Skin epidermis (tissue), 12 donors: ENCODE measurements at regions not wholly inside any gene's neighbourhood (a gene's known extent, or its start where the extent isn't known, plus 50 kb on each side); places are given as distances from the start of the nearest gene placed in this dataset.
"Not testable (repeated sequence)": the region's sequence is repeated elsewhere in the genome, so short reads cannot be mapped to it uniquely, and the experiment has no call there.

ENCODE experiments used
- H3K27ac ChIP-seq, 21 experiments: fragments of 200-600 bp; sonication (generic) in 11 of 21; one replicate each; pipeline ENCODE4 v1.5.0; 2020; ENCODE audit warnings: mild to moderate bottlenecking in 3 of 21, inconsistent platforms in 2 of 21, moderate library complexity in 2 of 21
- H3K4me3 ChIP-seq, 7 experiments: fragments of 200-600 bp; sonication (generic) in 2 of 7; one replicate each; pipeline ENCODE4 v1.5.0; 2020; ENCODE audit warnings: inconsistent platforms in 2 of 7, mild to moderate bottlenecking in 2 of 7, moderate library complexity in 1 of 7

DNA sequence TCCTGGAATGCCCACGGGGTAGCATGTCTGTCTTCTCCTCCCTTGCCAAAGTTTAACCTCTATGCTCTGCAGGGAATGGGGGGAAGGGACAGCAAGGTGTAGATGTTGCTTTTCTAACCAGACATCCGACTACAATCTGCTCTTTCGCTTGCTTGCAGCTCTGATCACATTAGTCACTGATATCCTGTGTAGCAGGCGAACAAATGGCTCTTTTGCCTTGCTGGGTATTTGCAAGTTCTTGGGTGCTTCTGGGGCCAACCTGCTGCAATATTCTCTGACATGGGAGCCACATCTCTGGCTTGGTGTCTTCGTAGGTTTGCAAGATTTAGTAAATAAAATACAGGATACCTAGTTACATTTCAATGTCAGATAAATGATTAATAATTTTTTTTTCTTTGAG is 190.0 kb downstream of the ASB1 start:
- H3K4me3 ChIP-seq = no peak overlapping the region
- no peak overlapping the region for H3K27ac ChIP-seq

DNA sequence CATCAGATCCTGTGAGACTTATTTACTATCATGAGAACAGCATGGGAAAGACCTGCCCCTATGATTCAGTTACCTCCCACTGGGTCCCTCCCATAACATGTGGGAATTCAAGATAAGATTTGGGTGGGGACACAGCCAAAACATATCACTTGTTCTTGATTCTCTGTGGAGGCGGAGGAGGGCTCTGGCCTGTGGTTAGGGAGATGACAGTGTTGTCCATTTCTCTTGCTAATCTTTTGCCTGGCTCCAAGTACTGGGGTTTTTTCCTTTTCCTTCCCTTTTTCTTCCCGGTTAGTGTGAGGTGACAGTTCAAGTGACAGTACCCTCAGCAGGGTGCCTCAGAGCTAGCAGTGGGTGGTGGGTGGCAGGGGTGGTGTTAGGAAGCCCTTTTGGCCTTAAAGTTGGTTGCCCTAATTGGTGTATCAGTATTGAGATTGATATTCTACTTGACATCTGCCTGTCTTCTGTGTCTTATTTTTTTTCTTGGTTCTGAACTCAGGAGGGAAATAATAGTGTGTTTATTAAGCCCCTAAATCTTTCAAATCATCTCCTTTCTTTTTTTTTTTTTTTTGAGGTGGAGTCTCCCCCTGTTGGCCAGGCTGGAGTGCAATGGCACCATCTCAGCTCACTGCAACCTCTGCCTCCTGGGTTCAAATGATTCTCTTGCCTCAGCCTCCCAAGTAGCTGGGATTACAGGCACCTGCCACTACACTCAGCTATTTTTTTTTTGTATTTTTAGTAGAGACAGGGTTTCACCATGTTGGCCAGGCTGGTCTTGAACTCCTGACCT is 192.0 kb downstream of the ASB1 start:
- H3K4me3 ChIP-seq, H3K27ac ChIP-seq: not testable (repeated sequence)

DNA sequence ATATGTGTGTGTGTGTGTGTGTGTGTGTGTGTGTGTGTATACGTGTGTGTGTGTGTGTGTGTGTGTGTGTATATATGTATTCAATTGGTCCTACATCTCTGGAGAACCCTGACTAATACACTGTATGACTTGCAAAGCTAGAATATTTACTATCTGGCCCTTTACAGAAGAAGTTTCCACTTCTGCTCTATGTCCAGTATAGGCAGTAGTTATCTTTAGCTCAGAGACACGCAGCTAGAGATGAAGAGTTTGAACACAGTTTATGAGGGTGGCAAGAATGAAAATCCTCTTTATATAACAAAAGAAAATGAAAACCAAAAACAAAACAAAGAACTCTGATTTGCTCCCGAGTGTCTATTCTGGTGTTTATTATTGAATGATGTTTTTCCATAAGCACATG is 201.2 kb downstream of the ASB1 start:
- Histone ChIP-seq H3K4me3 (no peak overlapping the region), H3K27ac (peak overlapping the region in 2 of 21 experiments; percentile 43 to 58)

DNA sequence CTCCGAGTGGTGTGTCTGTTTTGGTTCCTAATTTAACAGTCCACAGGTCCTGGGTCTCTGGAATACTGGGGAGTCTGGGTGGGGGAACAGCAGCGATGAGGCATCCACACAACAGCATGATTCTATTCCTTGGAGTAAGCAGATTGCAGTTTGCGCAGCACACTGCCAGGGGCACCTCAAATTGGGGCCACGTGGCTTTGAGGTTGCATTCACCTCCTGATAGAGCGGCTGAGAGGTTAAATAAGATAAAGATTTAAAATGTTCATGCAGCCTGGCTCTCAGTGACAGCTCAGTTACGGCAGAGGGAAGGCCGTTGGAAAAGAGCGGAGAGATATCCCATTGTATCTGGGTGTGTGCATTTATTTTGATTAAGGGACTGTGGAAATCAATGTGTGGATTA is 202.3 kb downstream of the ASB1 start:
- H3K27ac ChIP-seq = peak overlapping the region in 5 of 21 experiments; percentile 5 to 58 (median 37)

DNA sequence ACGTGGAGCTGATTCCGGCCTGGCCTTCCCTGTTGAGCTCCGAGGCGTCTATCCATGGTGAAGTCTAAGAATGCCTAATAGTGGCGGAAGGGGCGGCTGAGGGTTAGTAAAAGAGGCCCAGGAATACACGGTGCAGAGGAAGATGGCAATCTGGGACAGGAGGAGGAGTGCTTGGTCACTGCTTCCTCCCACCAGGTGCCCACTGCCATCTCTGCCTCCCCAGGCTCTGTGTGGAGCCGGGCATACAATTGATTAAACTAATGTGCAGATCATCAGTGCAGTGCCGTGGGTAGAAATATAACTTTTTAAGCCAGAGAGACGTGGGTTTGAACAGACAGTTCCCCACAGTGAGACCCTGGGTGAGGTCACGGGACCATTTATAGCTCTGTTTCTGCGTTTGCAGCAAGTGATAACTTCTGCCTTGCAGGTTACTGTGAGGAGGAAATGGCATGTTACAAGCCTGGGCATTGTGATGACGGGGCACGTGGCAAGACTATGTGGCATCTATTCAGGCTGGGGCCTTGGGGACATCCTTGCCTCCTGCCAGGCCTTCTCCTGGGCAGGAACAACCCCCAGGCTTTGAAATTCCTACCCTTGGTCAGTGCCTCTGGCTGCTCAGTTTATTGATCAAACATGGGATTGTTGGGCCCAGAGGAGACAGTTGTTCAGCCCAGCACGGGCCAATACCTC is 204.9 kb downstream of the ASB1 start:
- Histone ChIP-seq H3K4me3 (no peak overlapping the region), H3K27ac (peak overlapping the region in 6 of 21 experiments; percentile 18 to 61 (median 37))

More for the DNA sequence above, 202.3 kb downstream of the ASB1 start:
- no peak overlapping the region for H3K4me3 ChIP-seq

DNA sequence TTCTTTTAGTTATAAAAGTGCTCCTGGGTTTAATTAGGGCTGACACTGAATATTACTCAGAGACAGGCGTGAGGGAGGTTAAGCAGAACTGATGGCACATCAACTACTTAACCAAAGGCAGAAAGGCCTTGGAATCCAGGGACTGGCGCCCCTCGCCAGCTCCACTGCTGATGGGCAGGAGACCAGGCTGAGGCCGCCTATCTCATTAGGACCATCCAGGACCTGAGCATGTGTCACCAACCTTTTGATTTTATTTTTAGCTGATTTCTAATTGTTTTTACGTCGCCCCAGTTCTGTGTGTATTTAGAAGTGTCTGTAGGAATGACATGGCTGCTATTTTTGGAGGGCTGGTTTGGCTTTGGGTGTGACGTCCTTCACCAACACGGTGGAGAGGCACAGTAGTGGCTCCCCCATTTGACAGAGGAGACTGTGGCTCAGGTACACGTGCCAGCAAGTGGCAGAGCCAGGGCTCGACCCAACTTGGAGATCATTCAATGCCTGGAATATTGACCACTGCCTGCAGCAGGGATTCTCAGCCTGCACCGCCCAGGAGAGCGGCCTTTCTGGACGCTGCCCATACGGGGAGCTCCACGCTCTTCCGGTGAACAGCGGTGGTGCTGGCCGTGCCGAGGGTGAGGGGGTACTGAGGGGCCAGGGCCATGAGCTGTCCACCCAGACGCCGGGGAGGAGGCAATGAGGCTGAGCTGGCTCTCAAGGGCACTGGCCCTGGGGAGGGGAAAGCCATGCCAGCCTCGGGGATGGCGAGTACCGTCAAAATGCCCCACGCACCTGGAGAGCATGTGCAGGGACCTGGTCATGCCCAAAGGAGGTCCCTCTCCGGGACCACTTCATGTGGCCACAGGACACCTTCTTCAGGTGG is 205.7 kb downstream of the ASB1 start:
- Histone ChIP-seq H3K4me3 (no peak overlapping the region), H3K27ac (peak overlapping the region in 7 of 21 experiments; percentile 0 to 63 (median 39))

DNA sequence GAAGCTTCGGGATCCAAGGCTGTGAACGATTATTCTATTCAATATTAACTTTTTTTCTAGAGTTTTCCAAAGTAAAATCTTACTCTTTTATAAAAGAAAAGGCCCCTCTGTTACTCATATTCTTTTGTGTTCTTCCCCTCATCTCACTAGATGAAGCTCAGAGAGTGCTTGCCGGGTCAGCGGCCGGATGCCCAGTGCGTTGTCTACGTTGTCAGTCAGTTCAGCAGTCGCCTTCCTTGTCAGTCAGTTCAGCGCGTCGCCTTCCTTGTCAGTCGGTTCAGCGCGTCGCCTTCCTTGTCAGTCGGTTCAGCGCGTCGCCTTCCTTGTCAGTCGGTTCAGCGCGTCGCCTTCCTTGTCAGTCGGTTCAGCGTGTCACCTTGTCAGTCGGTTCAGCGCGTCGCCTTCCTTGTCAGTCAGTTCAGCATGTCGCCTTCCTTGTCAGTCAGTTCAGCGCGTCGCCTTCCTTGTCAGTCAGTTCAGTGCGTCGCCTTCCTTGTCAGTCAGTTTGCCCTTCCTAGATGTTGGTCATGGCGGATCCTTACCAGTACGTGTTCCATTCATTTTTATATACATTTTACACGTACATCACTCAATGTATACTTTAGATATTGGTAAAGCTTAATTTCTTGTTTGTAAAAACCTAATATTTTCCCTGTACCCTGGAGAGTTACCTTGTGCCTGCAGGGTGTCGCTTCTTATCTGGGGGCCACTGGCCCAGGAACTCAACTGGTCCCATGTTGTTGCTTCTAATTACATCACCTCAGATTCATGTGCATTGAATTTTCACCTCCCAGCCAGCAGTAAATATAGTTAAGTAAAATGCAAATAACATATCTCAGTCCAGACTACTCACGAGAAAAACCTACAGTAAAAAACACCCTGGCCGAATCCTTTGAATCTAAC is 206.9 kb downstream of the ASB1 start:
- H3K4me3 ChIP-seq = no peak overlapping the region
- no peak overlapping the region for H3K27ac ChIP-seq

DNA sequence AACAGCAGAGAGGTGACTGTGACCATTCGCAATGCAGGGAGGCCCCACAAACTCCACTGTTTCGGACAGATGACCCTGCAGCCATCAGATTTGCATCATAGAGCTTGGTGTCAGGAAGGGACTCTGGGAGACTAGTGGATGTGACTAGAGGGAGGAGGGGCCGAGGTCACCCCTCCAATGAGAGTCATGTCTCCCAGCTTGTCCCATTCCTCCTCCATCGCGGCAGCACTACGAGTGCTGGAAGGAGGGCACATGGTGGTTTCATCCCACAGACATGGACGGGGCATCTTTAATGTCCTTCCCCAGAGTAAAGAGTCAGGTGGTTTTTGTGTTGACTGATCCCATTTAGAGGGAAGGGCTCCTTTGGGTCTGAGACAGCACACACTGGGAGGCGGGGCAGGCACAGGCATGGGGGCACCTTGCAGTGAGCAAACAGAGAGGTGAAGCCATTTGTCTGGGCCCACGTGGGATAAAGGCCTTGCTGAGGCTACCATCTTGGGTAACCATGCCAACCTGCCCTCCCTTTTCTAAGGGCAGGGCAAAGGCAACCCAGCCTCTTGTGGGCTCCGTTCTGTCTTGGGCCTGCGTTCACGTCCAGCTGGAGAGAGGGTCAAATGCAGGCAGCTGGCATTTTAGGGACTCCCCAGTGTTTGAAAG is 208.1 kb downstream of the ASB1 start:
- H3K27ac ChIP-seq = no peak overlapping the region
- H3K4me3 ChIP-seq = no peak overlapping the region

DNA sequence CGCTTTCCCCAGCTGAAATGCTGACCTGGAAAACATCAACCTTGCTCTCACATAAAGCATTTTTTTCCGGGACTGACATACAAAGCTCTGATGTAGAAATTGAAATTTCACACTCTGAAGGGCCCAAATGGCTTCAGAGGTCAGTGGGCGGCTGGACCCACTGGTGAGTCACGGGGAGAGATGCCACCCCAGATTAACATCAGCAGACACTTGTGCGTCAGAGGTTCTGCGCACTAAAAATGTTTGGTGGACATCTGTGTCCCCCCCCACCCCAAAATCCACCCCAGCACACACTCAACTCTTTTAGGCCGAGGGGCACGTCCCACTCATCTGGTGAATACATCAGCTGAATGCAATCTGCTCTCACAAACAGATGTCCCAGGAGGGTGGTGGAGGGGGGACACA is 208.9 kb downstream of the ASB1 start:
- no peak overlapping the region for H3K4me3 ChIP-seq
- H3K27ac ChIP-seq = no peak overlapping the region

DNA sequence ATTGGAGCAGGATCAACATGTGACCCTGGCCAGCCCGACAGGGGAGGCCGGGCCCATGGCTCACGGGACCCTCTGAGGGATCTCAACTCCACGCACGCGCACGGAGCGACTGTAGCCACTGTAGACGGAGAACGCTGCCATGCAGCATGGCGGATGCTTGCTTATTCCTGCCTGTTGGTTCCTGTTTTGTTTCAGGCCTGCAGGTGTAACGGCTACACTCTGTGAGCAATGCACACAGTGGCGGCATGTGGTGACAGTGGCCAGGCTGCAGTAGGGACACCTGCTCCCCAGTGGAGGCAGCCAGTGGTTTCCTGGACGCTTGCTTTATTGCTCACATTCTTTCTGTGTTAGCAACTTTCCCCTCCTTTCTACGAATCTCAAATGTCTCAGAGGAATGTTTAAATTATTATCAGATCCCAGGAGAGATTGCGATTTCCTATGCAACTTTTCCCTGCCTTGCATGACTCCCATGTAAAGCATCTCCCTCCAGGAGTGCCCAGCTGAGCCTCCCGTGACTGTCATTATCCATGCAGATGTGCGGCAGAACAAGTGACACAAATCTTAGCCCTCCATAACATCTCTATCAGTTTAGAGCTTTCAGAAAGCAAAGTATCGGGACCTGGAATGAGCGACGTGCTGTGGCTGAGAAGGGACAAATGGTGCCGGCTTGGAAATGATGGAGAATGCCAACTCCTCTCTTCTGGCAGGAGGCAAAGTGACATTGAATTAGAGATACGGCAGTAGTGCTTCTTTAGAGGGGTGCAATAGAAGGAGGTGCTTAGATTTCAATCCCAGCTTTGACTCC is 209.7 kb downstream of the ASB1 start:
- no peak overlapping the region for H3K27ac ChIP-seq
- H3K4me3 ChIP-seq = no peak overlapping the region

DNA sequence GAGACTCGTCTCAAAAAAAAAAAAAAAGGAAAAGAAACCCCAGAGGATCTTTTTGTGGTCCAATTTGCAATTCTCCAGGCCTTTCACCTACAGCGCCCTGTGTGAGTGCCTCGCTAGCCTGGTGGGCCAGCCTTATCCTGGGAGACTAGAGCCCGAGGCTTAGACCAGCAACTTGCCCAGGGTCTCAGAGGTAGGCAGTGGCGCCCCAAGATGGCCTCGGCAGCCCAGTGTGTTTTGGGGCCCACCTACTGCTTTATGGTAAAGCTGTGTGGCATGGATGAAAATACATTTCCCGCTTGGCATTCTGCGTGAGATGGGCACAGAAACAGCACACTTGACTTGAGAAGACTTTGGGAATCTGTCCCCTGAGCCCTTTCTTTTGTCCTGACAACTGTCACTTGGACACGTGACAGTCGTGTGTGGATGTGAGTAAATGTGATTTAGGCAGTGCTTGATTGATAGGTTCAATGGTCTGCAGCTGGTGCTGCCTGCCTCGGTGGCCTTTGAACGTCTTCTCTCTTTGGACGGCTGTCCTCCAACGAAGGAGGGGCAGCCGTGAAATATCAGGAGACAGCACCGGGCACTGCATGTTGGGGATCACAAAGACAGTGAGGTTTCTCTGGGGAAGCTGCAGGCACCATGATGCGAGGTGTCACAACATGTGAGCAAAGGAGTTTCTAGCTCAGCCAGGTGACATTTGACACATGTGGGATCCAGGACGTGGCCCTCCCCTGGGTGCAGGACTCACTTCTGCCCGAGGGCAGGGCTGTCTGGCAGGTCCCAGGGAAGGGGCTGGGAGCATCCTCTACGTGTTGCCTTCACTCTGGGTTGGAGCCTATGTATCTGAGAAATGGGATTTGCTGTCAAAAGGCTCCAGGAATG is 209.5 kb upstream of the TWIST2 start:
- no peak overlapping the region for H3K4me3 ChIP-seq
- no peak overlapping the region for H3K27ac ChIP-seq

DNA sequence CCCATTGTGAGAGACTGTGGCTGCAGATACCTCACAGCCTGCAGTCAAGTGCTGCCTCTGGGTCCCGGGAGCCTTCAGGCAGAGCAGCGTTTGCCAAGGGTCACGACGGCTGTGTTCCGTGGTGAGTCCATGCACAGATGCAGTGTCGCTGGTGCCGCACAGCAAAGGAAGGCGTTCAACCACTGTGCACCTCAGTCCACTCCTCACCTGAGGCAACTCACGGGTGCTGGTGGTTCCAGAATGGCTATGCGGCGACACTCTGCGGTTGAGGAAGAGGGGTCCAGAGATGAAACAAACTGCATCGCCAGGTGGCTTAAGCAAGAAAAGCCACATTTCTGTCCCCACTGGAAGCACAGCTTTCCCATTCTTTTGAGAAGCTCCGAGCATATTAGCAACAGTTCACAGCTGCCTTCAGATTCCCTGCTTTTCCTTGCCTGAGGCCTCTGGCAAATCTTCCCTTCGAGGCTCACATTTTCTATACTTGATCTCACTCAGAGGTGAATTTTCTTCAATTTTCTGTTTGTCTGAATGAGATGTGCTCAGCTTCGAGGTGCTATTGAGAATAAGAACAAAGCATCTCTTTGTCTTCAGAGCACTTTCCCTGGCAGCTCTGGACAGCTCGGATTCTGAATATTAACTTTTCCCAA is 208.8 kb upstream of the TWIST2 start:
- no peak overlapping the region for H3K4me3 ChIP-seq
- no peak overlapping the region for H3K27ac ChIP-seq

DNA sequence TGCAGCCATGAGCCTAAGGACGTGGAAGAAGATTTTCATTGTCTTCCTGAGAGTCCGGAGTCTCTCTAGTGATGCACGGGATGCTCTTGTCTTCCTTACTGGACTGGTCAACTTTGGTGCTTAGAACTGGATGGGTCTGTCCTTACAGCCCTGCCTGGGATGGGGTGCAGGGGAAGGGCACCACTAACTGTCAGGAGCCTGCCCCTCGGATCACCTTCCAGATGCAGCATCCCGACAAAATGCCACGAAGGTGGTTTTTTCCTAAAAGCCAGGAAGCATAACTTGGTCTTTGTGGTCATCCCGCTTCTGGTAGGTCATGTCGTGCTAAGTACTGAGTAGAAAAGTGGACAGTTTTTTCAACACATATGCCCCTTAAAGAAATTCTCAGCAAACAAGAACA is 207.4 kb upstream of the TWIST2 start:
- Histone ChIP-seq H3K27ac (no peak overlapping the region), H3K4me3 (no peak overlapping the region)

DNA sequence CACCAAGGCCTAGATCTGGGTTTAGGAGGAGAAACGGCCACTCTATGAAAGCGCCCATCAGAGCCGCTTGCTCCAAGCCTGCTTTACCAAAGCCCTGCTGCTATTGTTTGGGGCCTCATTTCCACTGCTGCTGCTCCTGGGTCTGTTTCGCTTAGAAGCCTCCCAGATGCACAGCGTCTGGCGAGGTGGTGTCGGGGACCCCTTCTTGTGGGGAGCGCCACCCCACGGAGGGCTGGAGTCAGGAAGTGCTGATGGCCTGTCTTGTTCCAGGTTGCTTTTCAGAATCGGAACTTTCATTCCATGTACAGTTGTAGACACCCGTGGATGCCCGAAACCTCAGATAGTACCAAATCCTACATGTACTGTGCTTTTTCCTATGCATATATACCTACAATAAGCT is 204.9 kb upstream of the TWIST2 start:
- H3K27ac ChIP-seq = peak overlapping the region in 6 of 21 experiments; percentile 69 to 90 (median 80)
- no peak overlapping the region for H3K4me3 ChIP-seq

DNA sequence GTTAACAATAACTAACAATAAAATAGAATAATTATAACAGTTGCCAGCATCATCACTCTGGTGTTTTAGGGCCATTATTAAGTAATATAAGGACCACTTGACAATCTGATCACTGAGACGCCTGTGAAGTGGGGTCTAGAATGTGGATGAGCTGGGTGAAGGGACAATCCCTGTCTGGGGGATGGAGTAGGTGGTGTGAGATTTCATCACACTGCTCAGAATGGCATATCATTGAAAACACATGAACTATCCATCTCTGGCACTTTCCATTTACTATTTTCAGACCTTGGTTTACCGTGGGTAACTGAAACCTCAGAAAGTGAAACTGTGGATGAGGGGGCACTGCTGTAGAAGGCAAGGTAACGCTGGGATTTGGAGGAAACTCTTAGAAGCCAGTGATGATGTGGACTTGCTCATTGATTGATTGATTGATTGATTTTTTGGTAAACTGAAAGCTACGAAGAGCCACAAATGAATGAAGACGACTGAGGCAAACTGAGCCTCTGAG is 204.4 kb upstream of the TWIST2 start:
- H3K27ac ChIP-seq = peak overlapping the region in 17 of 21 experiments; percentile 25 to 90 (median 70)

More for the DNA sequence above, 204.4 kb upstream of the TWIST2 start:
- no peak overlapping the region for H3K4me3 ChIP-seq
